ENCODE measurements at regions not wholly inside any gene's neighbourhood (a gene's known extent, or its start where the extent isn't known, plus 50 kb on each side); places are given as distances from the start of the nearest gene placed in this dataset.

- no peak for TF ChIP-seq ZFX (IDR thresholded peaks at IDR 0.05)
- TF ChIP-seq, protein P1, sequence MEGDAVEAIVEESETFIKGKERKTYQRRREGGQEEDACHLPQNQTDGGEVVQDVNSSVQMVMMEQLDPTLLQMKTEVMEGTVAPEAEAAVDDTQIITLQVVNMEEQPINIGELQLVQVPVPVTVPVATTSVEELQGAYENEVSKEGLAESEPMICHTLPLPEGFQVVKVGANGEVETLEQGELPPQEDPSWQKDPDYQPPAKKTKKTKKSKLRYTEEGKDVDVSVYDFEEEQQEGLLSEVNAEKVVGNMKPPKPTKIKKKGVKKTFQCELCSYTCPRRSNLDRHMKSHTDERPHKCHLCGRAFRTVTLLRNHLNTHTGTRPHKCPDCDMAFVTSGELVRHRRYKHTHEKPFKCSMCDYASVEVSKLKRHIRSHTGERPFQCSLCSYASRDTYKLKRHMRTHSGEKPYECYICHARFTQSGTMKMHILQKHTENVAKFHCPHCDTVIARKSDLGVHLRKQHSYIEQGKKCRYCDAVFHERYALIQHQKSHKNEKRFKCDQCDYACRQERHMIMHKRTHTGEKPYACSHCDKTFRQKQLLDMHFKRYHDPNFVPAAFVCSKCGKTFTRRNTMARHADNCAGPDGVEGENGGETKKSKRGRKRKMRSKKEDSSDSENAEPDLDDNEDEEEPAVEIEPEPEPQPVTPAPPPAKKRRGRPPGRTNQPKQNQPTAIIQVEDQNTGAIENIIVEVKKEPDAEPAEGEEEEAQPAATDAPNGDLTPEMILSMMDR (conservative IDR thresholded peaks at IDR 0.05): no peak
- no peak overlapping the region for H3K27ac ChIP-seq
Observed at GRCh38 chr6:74953708-74954107, 252.1 kb downstream of the COL12A1 start.

DNA sequence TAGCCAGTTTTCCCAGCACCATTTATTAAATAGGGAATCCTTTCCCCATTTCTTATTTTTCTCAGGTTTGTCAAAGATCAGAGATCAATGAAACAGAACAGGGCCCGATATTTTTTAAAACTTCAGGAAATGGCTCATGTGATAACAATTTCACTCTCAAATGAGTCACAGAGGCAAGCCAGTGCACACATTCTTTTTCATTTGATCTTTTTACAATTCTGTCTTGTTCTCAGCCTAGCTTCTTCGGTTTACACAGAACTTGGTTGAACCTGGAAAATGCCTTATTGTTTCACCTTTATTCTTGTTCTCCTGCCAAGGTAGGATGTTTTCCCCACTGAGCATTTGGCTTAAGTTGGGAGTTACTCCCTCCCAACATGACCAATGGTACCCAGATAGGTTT lies 258.9 kb downstream of the COL12A1 start:
- no peak overlapping the region for H3K27ac ChIP-seq
- TF ChIP-seq, protein P1 (conservative IDR thresholded peaks at IDR 0.05): no peak
- TF ChIP-seq ZFX (IDR thresholded peaks at IDR 0.05): no peak

DNA sequence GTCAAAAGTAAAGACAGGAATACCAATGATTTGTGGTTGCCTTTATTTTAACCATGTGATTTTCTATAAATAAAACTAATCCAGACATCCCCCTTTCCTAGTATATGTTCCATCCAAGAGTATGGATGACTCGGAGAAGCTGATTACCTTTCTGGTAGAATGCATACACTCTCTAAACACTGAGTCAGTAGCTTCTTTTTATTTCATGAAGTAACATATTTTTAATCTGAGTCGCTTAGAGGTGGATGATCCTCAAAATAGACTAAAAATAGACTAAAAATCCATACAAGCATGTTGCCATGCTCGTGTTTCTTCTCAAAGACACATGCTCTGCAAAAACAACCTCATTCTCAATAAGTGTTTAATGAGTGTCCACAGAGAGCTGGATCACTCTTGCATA lies 263.7 kb downstream of the COL12A1 start:
- TF ChIP-seq ZFX (IDR thresholded peaks at IDR 0.05): no peak
- TF ChIP-seq, protein P1 (conservative IDR thresholded peaks at IDR 0.05): no peak

GRCh38 chr6:74941424-74941823 lies 264.4 kb downstream of the COL12A1 start:
- TF ChIP-seq, protein P1 (conservative IDR thresholded peaks at IDR 0.05): no peak
- TF ChIP-seq ZFX (IDR thresholded peaks at IDR 0.05): no peak
- H3K27ac ChIP-seq: no peak overlapping the region

More for the DNA sequence above, 263.7 kb downstream of the COL12A1 start:
- H3K27ac ChIP-seq: no peak overlapping the region

DNA sequence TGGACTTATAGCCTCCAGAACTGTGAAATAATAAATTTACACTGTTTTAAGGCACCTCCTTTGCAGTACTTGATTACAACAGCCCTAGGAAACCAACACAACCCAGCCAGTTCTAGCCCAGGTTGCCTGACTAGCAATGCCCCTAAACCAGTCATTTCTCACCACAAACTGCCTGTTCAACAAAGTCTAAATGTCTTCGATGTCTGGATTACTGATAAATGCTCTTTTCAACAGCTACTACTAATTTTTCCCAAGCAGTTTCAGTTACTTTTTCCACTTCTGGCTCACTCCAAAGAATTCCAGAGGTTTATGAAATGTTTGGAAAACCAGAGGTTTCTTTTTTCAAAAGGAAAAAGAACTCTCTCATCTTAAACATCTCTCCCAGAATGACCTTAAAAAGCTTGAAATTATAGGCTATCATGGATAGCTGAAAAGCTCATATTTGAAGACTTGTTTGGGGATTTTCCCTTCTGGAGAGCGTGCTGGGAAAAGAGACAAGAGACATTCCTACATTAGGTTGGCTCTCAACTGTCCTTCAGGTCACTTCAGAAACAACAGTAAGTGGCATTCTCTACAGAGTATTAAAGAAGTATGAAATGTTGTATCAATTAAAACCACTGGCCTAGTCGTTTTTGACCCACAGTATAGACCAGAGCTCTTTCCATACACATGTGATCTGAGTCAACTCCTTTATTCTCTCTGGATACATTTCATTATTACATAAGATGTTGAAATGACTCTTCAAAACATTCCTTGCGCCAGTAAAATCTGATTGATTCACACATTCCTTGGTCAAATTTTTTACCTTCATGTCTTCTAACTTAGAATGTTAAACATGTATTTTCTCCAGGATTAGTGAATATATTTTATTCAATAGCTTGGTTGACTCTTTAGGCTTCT lies 265.9 kb downstream of the COL12A1 start:
- TF ChIP-seq, protein P1 (conservative IDR thresholded peaks at IDR 0.05): no peak; the same call in 1 of the 2 replicates
- no peak for TF ChIP-seq ZFX (IDR thresholded peaks at IDR 0.05)
- no peak overlapping the region for H3K27ac ChIP-seq

GRCh38 chr6:74939151-74939708 lies 266.6 kb downstream of the COL12A1 start:
- H3K27ac ChIP-seq: no peak overlapping the region
- TF ChIP-seq, protein P1 (conservative IDR thresholded peaks at IDR 0.05): peak; percentile 19
- TF ChIP-seq ZFX (IDR thresholded peaks at IDR 0.05): no peak

DNA sequence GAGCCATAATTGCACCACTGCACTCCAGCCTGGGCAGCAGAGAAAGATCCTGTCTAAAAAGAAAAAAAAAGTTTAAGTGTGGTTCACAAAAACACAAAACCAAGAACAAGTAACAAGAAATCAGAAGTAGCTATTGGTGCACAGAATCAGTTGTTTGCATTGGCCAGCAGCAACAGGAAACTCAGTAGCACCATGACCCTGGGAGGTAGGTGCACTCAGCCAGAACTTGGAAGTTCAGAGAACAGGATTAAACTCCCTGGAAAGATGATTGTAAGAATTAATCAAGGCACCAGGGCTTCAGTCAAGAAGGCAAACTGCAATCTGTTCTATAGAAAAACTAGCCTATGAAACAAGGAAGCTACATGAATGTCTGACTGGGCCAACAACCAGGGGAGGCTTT lies 267.9 kb downstream of the COL12A1 start:
- no peak overlapping the region for H3K27ac ChIP-seq
- TF ChIP-seq, protein P1 (conservative IDR thresholded peaks at IDR 0.05): no peak
- TF ChIP-seq ZFX (IDR thresholded peaks at IDR 0.05): no peak
